Common myeloid progenitor, CD34-positive (primary cell): ENCODE measurements at regions not wholly inside any gene's neighbourhood (a gene's known extent, or its start where the extent isn't known, plus 50 kb on each side); places are given as distances from the start of the nearest gene placed in this dataset.

Experiments
- CTCF ChIA-PET: fragments of 350-600 bp; sonication (Branson Sonifier 250); formaldehyde crosslinking; loops from one replicate; lab custom pipeline; 2021; ENCODE audit warnings: antibody characterized with exemption; lab: Charles Lee
- POLR2A ChIA-PET: fragments of 350-600 bp; sonication (Branson Sonifier 250); formaldehyde crosslinking; loops from one replicate; lab custom pipeline; 2021; ENCODE audit warnings: antibody characterized with exemption; lab: Charles Lee
- DNase-seq, 3 donors: peaks; one replicate each; pipeline versions ENCODE4 v3.0.0 to v3.0.0-alpha.2; 2013
- H3K27ac ChIP-seq, 2 experiments: 1 replicate in 1 of 2; 2 replicates in 1 of 2; pipeline ENCODE4 v1.7.0; 2013; ENCODE audit warnings: inconsistent platforms in 2 of 2, low read length in 2 of 2, mild to moderate bottlenecking in 2 of 2, low read depth in 1 of 2, moderate library complexity in 1 of 2; ENCODE audit not compliant: severe bottlenecking in 2 of 2, insufficient read depth in 1 of 2, poor library complexity in 1 of 2
- H3K27me3 ChIP-seq, 5 experiments: replicated peaks in 2 of 5; 1 replicate in 3 of 5; 2 replicates in 2 of 5; pipeline versions ENCODE4 v1.6.1 to v1.7.0; 2013; ENCODE audit warnings: low read length in 4 of 5, mild to moderate bottlenecking in 2 of 5, moderate library complexity in 2 of 5, inconsistent platforms in 1 of 5; ENCODE audit not compliant: insufficient read depth in 5 of 5, control insufficient read depth in 4 of 5
- H3K36me3 ChIP-seq, 4 experiments: 1 replicate in 2 of 4; 2 replicates in 2 of 4; pipeline versions ENCODE4 v1.6.1 to v1.7.0; 2013; ENCODE audit warnings: low read length in 3 of 4, control low read depth in 1 of 4, mild to moderate bottlenecking in 1 of 4; ENCODE audit not compliant: control insufficient read depth in 4 of 4, insufficient read depth in 4 of 4
- H3K4me1 ChIP-seq, 4 experiments: 1 replicate in 3 of 4; 2 replicates in 1 of 4; pipeline versions ENCODE4 v1.6.1 to v1.7.1; 2013; ENCODE audit warnings: low read length in 3 of 4, mild to moderate bottlenecking in 3 of 4, control low read depth in 1 of 4, inconsistent platforms in 1 of 4, moderate library complexity in 1 of 4; ENCODE audit not compliant: control insufficient read depth in 4 of 4, insufficient read depth in 4 of 4; ENCODE audit errors: control extremely low read depth in 1 of 4
- H3K4me3 ChIP-seq, 7 experiments: 1 replicate in 4 of 7; 2 replicates in 3 of 7; pipeline versions ENCODE4 v1.5.1 to v1.7.0; 2013; ENCODE audit warnings: mild to moderate bottlenecking in 7 of 7, low read length in 6 of 7, moderate library complexity in 6 of 7, inconsistent platforms in 2 of 7, low read depth in 2 of 7, control low read depth in 1 of 7; ENCODE audit not compliant: insufficient read depth in 4 of 7, control insufficient read depth in 1 of 7; ENCODE audit errors: extremely low read depth in 1 of 7
- H3K9me3 ChIP-seq, 5 experiments: 1 replicate in 4 of 5; 2 replicates in 1 of 5; pipeline versions ENCODE4 v1.6.1 to v1.7.1; 2013; ENCODE audit warnings: low read length in 4 of 5, mild to moderate bottlenecking in 2 of 5, inconsistent platforms in 1 of 5, low read depth in 1 of 5, moderate library complexity in 1 of 5; ENCODE audit not compliant: control insufficient read depth in 4 of 5, insufficient read depth in 2 of 5; ENCODE audit errors: control extremely low read depth in 1 of 5
- WGBS: methylation state at CpG from one replicate; pipeline ENCODE4 v1.1.5; 2013; ENCODE audit not compliant: insufficient coverage; 5-methylcytosine and 5-hydroxymethylcytosine counted together

- WGBS, result no CpG with 5 or more reads among the region's 1 CpG
Observed at GRCh38 chr9:118148990-118149389, 444.8 kb downstream of the TLR4 start.

GRCh38 chr9:118156846-118157245 lies 452.6 kb downstream of the TLR4 start:
- ChIA-PET CTCF (no interaction called here), POLR2A (no interaction called here)
- Histone ChIP-seq H3K27me3 (no peaks in the 10 kb centered on the region), H3K4me1 (no peaks in the 10 kb centered on the region), H3K27ac (no peak overlapping the region), H3K9me3 (no peaks in the 10 kb centered on the region), H3K36me3 (no peaks in the 10 kb centered on the region), H3K4me3 (no peak overlapping the region)
- WGBS, result 92% methylated on average over 5 of the region's 6 CpGs
- DNase-seq, result no peak

More at GRCh38 chr9:118148990-118149389, 444.8 kb downstream of the TLR4 start:
- H3K4me3 ChIP-seq, result no peak overlapping the region
- ChIA-PET CTCF (no interaction called here), POLR2A (no interaction called here)
- no peak overlapping the region for H3K27ac ChIP-seq
- no peak for DNase-seq
- H3K36me3 ChIP-seq, result no peaks in the 10 kb centered on the region
- H3K9me3 ChIP-seq, result no peaks in the 10 kb centered on the region
- H3K27me3 ChIP-seq, result no peaks in the 10 kb centered on the region
- H3K4me1 ChIP-seq, result no peaks in the 10 kb centered on the region

GRCh38 chr9:118162716-118163115 lies 458.5 kb downstream of the TLR4 start:
- no peak for DNase-seq
- Histone ChIP-seq H3K4me1 (no peaks in the 10 kb centered on the region), H3K4me3 (no peak overlapping the region), H3K36me3 (no peaks in the 10 kb centered on the region), H3K27me3 (no peaks in the 10 kb centered on the region), H3K9me3 (no peaks in the 10 kb centered on the region), H3K27ac (no peak overlapping the region)
- POLR2A ChIA-PET, result no interaction called here
- CTCF ChIA-PET, result no interaction called here
- WGBS, result 85% methylated on average over 2 of the region's 3 CpGs

GRCh38 chr9:118163751-118164150 lies 459.5 kb downstream of the TLR4 start:
- CTCF ChIA-PET, result no interaction called here
- DNase-seq, result no peak
- WGBS, result 83% methylated on average over 1 of the region's 2 CpGs

GRCh38 chr9:118165451-118165850 lies 461.2 kb downstream of the TLR4 start:
- no peak for DNase-seq
- no peaks in the 10 kb centered on the region for H3K4me1 ChIP-seq
- no peaks in the 10 kb centered on the region for H3K27me3 ChIP-seq
- H3K27ac ChIP-seq, result no peak overlapping the region
- no peaks in the 10 kb centered on the region for H3K9me3 ChIP-seq
- ChIA-PET CTCF (no interaction called here), POLR2A (no interaction called here)
- no peaks in the 10 kb centered on the region for H3K36me3 ChIP-seq
- no peak overlapping the region for H3K4me3 ChIP-seq
- WGBS, result no CpG with 5 or more reads among the region's 1 CpG

More at GRCh38 chr9:118163751-118164150, 459.5 kb downstream of the TLR4 start:
- no peaks in the 10 kb centered on the region for H3K4me1 ChIP-seq
- H3K36me3 ChIP-seq, result no peaks in the 10 kb centered on the region
- no peaks in the 10 kb centered on the region for H3K9me3 ChIP-seq
- no peaks in the 10 kb centered on the region for H3K27me3 ChIP-seq
- POLR2A ChIA-PET, result no interaction called here
- no peak overlapping the region for H3K4me3 ChIP-seq
- H3K27ac ChIP-seq, result no peak overlapping the region

GRCh38 chr9:118170032-118170955 lies 466.1 kb downstream of the TLR4 start:
- peaks cover 0 to 2% (median 0%) of the 10 kb centered on the region in 5 experiments for H3K27me3 ChIP-seq
- POLR2A ChIA-PET, result no interaction called here
- H3K4me3 ChIP-seq, result no peak overlapping the region
- no peaks in the 10 kb centered on the region for H3K9me3 ChIP-seq
- no peaks in the 10 kb centered on the region for H3K4me1 ChIP-seq
- CTCF ChIA-PET, result no interaction called here
- no peaks in the 10 kb centered on the region for H3K36me3 ChIP-seq
- 32% methylated on average over 2 of the region's 6 CpGs for WGBS
- no peak overlapping the region for H3K27ac ChIP-seq
- DNase-seq, result peak in 2 of 3 donors; percentile 0 to 1

- POLR2A ChIA-PET, result no interaction called here
Observed at GRCh38 chr9:118177241-118177640, 473.0 kb downstream of the TLR4 start.

More at GRCh38 chr9:118177241-118177640, 473.0 kb downstream of the TLR4 start:
- CTCF ChIA-PET, result no interaction called here
- Histone ChIP-seq H3K36me3 (no peaks in the 10 kb centered on the region), H3K9me3 (no peaks in the 10 kb centered on the region), H3K4me3 (no peak overlapping the region), H3K27ac (no peak overlapping the region), H3K27me3 (peaks cover 0 to 2% (median 0%) of the 10 kb centered on the region in 5 experiments), H3K4me1 (no peaks in the 10 kb centered on the region)
- DNase-seq, result no peak
